Hepatocyte (in vitro differentiated cells): ENCODE measurements at regions not wholly inside any gene's neighbourhood (a gene's known extent, or its start where the extent isn't known, plus 50 kb on each side); places are given as distances from the start of the nearest gene placed in this dataset.

Experiments used
- DNase-seq: peaks from one replicate; pipeline ENCODE4 v3.0.0-alpha.2; 2016; ENCODE audit warnings: low spot score
- H2AFZ ChIP-seq: fragments of 200-600 bp; sonication (generic); 2 replicates; pipeline ENCODE4 v1.6.0; 2016; ENCODE audit warnings: antibody characterized with exemption, mild to moderate bottlenecking
- H3K27ac ChIP-seq: fragments of 200-600 bp; sonication (generic); 2 replicates; pipeline ENCODE4 v1.5.1; 2016; ENCODE audit warnings: mild to moderate bottlenecking
- H3K27me3 ChIP-seq: fragments of 200-600 bp; sonication (generic); 2 replicates; pipeline ENCODE4 v1.6.1; 2016
- H3K36me3 ChIP-seq: fragments of 200-600 bp; sonication (generic); replicated peaks from 2 replicates; pipeline ENCODE4 v1.5.1; 2016; ENCODE audit warnings: low read depth; ENCODE audit not compliant: insufficient read depth
- H3K4me1 ChIP-seq: fragments of 200-600 bp; sonication (generic); 2 replicates; pipeline ENCODE4 v1.5.1; 2016; ENCODE audit warnings: mild to moderate bottlenecking, moderate library complexity; ENCODE audit not compliant: insufficient read depth
- H3K4me2 ChIP-seq: fragments of 200-600 bp; sonication (generic); 2 replicates; pipeline ENCODE4 v1.6.0; 2016
- H3K4me3 ChIP-seq: fragments of 200-600 bp; sonication (generic); 2 replicates; pipeline ENCODE4 v1.5.1; 2016; ENCODE audit warnings: mild to moderate bottlenecking
- H3K79me2 ChIP-seq: fragments of 200-600 bp; sonication (generic); 2 replicates; pipeline ENCODE4 v1.6.0; 2017; ENCODE audit warnings: mild to moderate bottlenecking
- H3K9me2 ChIP-seq: fragments of 200-600 bp; sonication (generic); replicated peaks from 2 replicates; pipeline ENCODE4 v1.6.0; 2017; ENCODE audit warnings: mild to moderate bottlenecking; ENCODE audit not compliant: insufficient read depth
- H3K9me3 ChIP-seq: fragments of 200-600 bp; sonication (generic); 2 replicates; pipeline ENCODE4 v1.5.1; 2016; ENCODE audit warnings: low read depth, mild to moderate bottlenecking
- H4K20me1 ChIP-seq: fragments of 200-600 bp; sonication (generic); 2 replicates; pipeline ENCODE4 v1.6.0; 2016; ENCODE audit warnings: mild to moderate bottlenecking; ENCODE audit not compliant: insufficient read depth, poor library complexity, severe bottlenecking
- CTCF ChIP-seq: fragments of 200-600 bp; sonication (generic); IDR thresholded peaks from 2 replicates; pipeline ENCODE4 v1.5.1; 2016; ENCODE audit warnings: antibody characterized with exemption, mild to moderate bottlenecking; ENCODE audit not compliant: poor library complexity
- EZH2 ChIP-seq: fragments of 200-600 bp; sonication (generic); IDR thresholded peaks from 2 replicates; pipeline ENCODE4 v1.6.1; 2016; ENCODE audit warnings: antibody characterized with exemption, mild to moderate bottlenecking, borderline replicate concordance
- EZH2phosphoT487 ChIP-seq: fragments of 200-600 bp; sonication (generic); IDR thresholded peaks from one replicate; pipeline ENCODE4 v1.6.1; 2018; ENCODE audit warnings: antibody characterized with exemption, mild to moderate bottlenecking, low read depth, moderate library complexity; ENCODE audit not compliant: unreplicated experiment, severe bottlenecking
- WGBS: methylation state at CpG from one replicate; pipeline ENCODE4 v1.1.6; 2016; ENCODE audit warnings: low lambda C conversion rate; ENCODE audit errors: missing lambda C conversion rate; 5-methylcytosine and 5-hydroxymethylcytosine counted together

- Histone ChIP-seq H3K79me2 (no peaks in the 10 kb centered on the region), H3K27ac (no peak overlapping the region), H3K4me3 (no peak overlapping the region), H3K4me2 (no peak overlapping the region), H2AFZ (no peak overlapping the region), H3K4me1 (no peaks in the 10 kb centered on the region), H3K27me3 (no peaks in the 10 kb centered on the region), H3K9me2 (no peaks in the 10 kb centered on the region), H3K9me3 (no peaks in the 10 kb centered on the region), H3K36me3 (no peaks in the 10 kb centered on the region), H4K20me1 (no peaks in the 10 kb centered on the region)
- no peak for TF ChIP-seq EZH2
- no peak for TF ChIP-seq CTCF
- no peak for TF ChIP-seq EZH2phosphoT487
- WGBS, result 86% methylated on average over 3 of the region's 3 CpGs
- no peak for DNase-seq
Observed at GRCh38 chr4:120481756-120482155, 415.1 kb upstream of the MAD2L1 start.

- H3K9me2 ChIP-seq, result no peaks in the 10 kb centered on the region
- TF ChIP-seq EZH2, result no peak
- no peak for TF ChIP-seq EZH2phosphoT487
- TF ChIP-seq CTCF, result no peak
- no peak overlapping the region for H3K27ac ChIP-seq
- H3K9me3 ChIP-seq, result no peaks in the 10 kb centered on the region
- H3K36me3 ChIP-seq, result no peaks in the 10 kb centered on the region
- no peaks in the 10 kb centered on the region for H3K79me2 ChIP-seq
- WGBS, result 86% methylated on average over 1 of the region's 1 CpG
- H2AFZ ChIP-seq, result no peak overlapping the region
- H3K27me3 ChIP-seq, result no peaks in the 10 kb centered on the region
- no peaks in the 10 kb centered on the region for H3K4me1 ChIP-seq
- no peak for DNase-seq
- no peaks in the 10 kb centered on the region for H4K20me1 ChIP-seq
- H3K4me3 ChIP-seq, result no peak overlapping the region
- no peak overlapping the region for H3K4me2 ChIP-seq
Observed at GRCh38 chr4:120472447-120473131, 405.9 kb upstream of the MAD2L1 start.

- no peaks in the 10 kb centered on the region for H3K36me3 ChIP-seq
- TF ChIP-seq EZH2, result no peak
- no peak for TF ChIP-seq EZH2phosphoT487
- TF ChIP-seq CTCF, result no peak
- WGBS, result 39% methylated on average over 3 of the region's 3 CpGs
- no peaks in the 10 kb centered on the region for H3K79me2 ChIP-seq
- no peak overlapping the region for H3K27ac ChIP-seq
- peak overlapping the region; percentile 27 for H2AFZ ChIP-seq
- no peak for DNase-seq
- no peak overlapping the region for H3K4me2 ChIP-seq
- no peaks in the 10 kb centered on the region for H3K27me3 ChIP-seq
- H3K9me2 ChIP-seq, result no peaks in the 10 kb centered on the region
- no peaks in the 10 kb centered on the region for H3K4me1 ChIP-seq
- H3K9me3 ChIP-seq, result no peaks in the 10 kb centered on the region
- H3K4me3 ChIP-seq, result no peak overlapping the region
- H4K20me1 ChIP-seq, result no peaks in the 10 kb centered on the region
Observed at GRCh38 chr4:120466429-120466828, 399.8 kb upstream of the MAD2L1 start.

GRCh38 chr4:120454788-120455187 lies 388.1 kb upstream of the MAD2L1 start:
- no peak overlapping the region for H3K27ac ChIP-seq
- peaks cover 9% of the 10 kb centered on the region for H3K4me1 ChIP-seq
- no peak overlapping the region for H3K4me2 ChIP-seq
- TF ChIP-seq EZH2phosphoT487 (no peak), CTCF (no peak), EZH2 (no peak)
- H3K27me3 ChIP-seq, result no peaks in the 10 kb centered on the region
- H3K4me3 ChIP-seq, result no peak overlapping the region
- H3K9me2 ChIP-seq, result no peaks in the 10 kb centered on the region
- no peak for DNase-seq
- no peaks in the 10 kb centered on the region for H3K79me2 ChIP-seq
- no peaks in the 10 kb centered on the region for H3K9me3 ChIP-seq
- no peaks in the 10 kb centered on the region for H4K20me1 ChIP-seq
- no peaks in the 10 kb centered on the region for H3K36me3 ChIP-seq
- no peak overlapping the region for H2AFZ ChIP-seq
